ENCODE measurements at regions not wholly inside any gene's neighbourhood (a gene's known extent, or its start where the extent isn't known, plus 50 kb on each side); places are given as distances from the start of the nearest gene placed in this dataset.

- Histone ChIP-seq H3K27ac (no peak overlapping the region), H3K36me3 (replicated peaks in 1 of 2; ENCODE audit: insufficient read depth in 1 of 2, low read depth in 2 of 2) (no peaks in the 10 kb centered on the region), H3K9me3 (no peaks in the 10 kb centered on the region), H3K27me3 (no peaks in the 10 kb centered on the region), H3K4me1 (no peaks in the 10 kb centered on the region), H3K4me3 (no peak overlapping the region)
- intact Hi-C loops (cut with DNase I) = no loop called here
- WGBS, 2 donors = 76 to 80% methylated on average over 3 of the region's 3 CpGs
- no peak for TF ChIP-seq POLR2A (IDR thresholded peaks at IDR 0.05)
- no peak for TF ChIP-seq CTCF (IDR thresholded peaks at IDR 0.05)
- DNase-seq (no peak), ATAC-seq (no peak)
These were observed 487.7 kb upstream of the ID4 start for GRCh38 chr6:19349429-19349828.

- Histone ChIP-seq H3K36me3 (replicated peaks in 1 of 2; ENCODE audit: insufficient read depth in 1 of 2, low read depth in 2 of 2) (no peaks in the 10 kb centered on the region), H3K4me1 (no peaks in the 10 kb centered on the region), H3K27ac (no peak overlapping the region), H3K27me3 (no peaks in the 10 kb centered on the region), H3K9me3 (no peaks in the 10 kb centered on the region), H3K4me3 (no peak overlapping the region)
- no peak for ATAC-seq
- no peak for TF ChIP-seq POLR2A (IDR thresholded peaks at IDR 0.05)
- 36 to 42% methylated on average over 1 of the region's 1 CpG for WGBS, 2 donors
- intact Hi-C loops (cut with DNase I) = no loop called here
- DNase-seq = no peak
These were observed 483.0 kb upstream of the ID4 start for GRCh38 chr6:19354181-19354580.

- no peaks in the 10 kb centered on the region for H3K9me3 ChIP-seq
- ATAC-seq (no peak), DNase-seq (no peak)
- H3K27me3 ChIP-seq = no peaks in the 10 kb centered on the region
- H3K36me3 ChIP-seq (replicated peaks in 1 of 2; ENCODE audit: insufficient read depth in 1 of 2, low read depth in 2 of 2) = no peaks in the 10 kb centered on the region
- TF ChIP-seq POLR2A (IDR thresholded peaks at IDR 0.05) (no peak), CTCF (IDR thresholded peaks at IDR 0.05) (no peak)
- no peaks in the 10 kb centered on the region for H3K4me1 ChIP-seq
- H3K27ac ChIP-seq = no peak overlapping the region
- intact Hi-C loops (cut with DNase I) = no loop called here
- no peak overlapping the region for H3K4me3 ChIP-seq
- WGBS, 2 donors = 86 to 90% methylated on average over 2 of the region's 2 CpGs
These were observed 480.5 kb upstream of the ID4 start for GRCh38 chr6:19356692-19357091.

- Histone ChIP-seq H3K4me3 (no peak overlapping the region), H3K9me3 (no peaks in the 10 kb centered on the region), H3K36me3 (replicated peaks in 1 of 2; ENCODE audit: insufficient read depth in 1 of 2, low read depth in 2 of 2) (no peaks in the 10 kb centered on the region), H3K27ac (no peak overlapping the region), H3K4me1 (no peaks in the 10 kb centered on the region), H3K27me3 (no peaks in the 10 kb centered on the region)
- intact Hi-C loops (cut with DNase I) = no loop called here
- no peak for ATAC-seq
- no peak for DNase-seq
- TF ChIP-seq POLR2A (IDR thresholded peaks at IDR 0.05) (no peak), CTCF (IDR thresholded peaks at IDR 0.05) (no peak)
- WGBS, 2 donors = 59 to 65% methylated on average over 8 of the region's 8 CpGs
These were observed 474.8 kb upstream of the ID4 start for GRCh38 chr6:19362396-19362795.

GRCh38 chr6:19368511-19368910 is 468.7 kb upstream of the ID4 start:
- intact Hi-C loops (cut with DNase I) = no loop called here
- no peak for DNase-seq

More at GRCh38 chr6:19368511-19368910, 468.7 kb upstream of the ID4 start:
- whole genome bisulfite sequencing, 2 donors = 77 to 83% methylated on average over 1 of the region's 1 CpG
- no peaks in the 10 kb centered on the region for H3K9me3 ChIP-seq
- ATAC-seq = no peak
- no peaks in the 10 kb centered on the region for H3K27me3 ChIP-seq
- no peaks in the 10 kb centered on the region for H3K36me3 ChIP-seq (replicated peaks in 1 of 2; ENCODE audit: insufficient read depth in 1 of 2, low read depth in 2 of 2)
- no peak overlapping the region for H3K27ac ChIP-seq
- no peaks in the 10 kb centered on the region for H3K4me1 ChIP-seq
- TF ChIP-seq CTCF (IDR thresholded peaks at IDR 0.05) = no peak
- no peak for TF ChIP-seq POLR2A (IDR thresholded peaks at IDR 0.05)
- no peak overlapping the region for H3K4me3 ChIP-seq
